Neural cell (in vitro differentiated cells): ENCODE measurements at regions not wholly inside any gene's neighbourhood (a gene's known extent, or its start where the extent isn't known, plus 50 kb on each side); places are given as distances from the start of the nearest gene placed in this dataset.

Experiments used
- CTCF ChIP-seq: fragments of 450-650 bp; IDR thresholded peaks from 2 replicates; pipeline ENCODE4 v1.5.1; 2014; ENCODE audit warnings: antibody characterized with exemption, mild to moderate bottlenecking, moderate library complexity; ENCODE audit not compliant: poor library complexity, severe bottlenecking
- EZH2 ChIP-seq: fragments of 200-600, 300-800 bp; shearing (Covaris generic), sonication (generic); IDR thresholded peaks from 2 replicates; pipeline ENCODE4 v1.6.1; 2014; ENCODE audit warnings: antibody characterized with exemption, low read length, borderline replicate concordance, mild to moderate bottlenecking; ENCODE audit not compliant: insufficient read depth, poor library complexity, severe bottlenecking
- POLR2AphosphoS5 ChIP-seq: IDR thresholded peaks from 2 replicates; pipeline ENCODE4 v1.6.1; 2012
- TF ChIP-seq, protein P1 (sequence below): IDR thresholded peaks from 2 replicates; pipeline ENCODE4 v1.6.1; 2012; ENCODE audit warnings: borderline replicate concordance

DNA sequence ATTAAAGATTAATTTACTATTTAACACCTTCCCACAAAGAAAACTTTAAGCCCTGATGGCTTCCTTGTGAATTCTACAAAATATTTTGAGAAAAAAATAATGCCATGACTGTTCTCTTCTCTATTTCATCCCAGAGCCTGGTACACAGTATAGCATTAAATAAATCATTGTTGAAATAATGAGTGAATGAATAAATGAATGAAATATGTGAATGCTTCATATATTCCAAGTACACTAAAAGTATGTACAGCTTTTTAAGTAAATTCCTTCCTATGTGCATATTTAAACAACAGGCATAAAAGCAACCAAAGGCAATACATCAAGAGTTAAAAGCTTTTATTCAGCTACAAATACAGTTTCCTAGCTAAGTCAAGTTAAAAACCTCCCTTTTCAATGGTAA lies 144.9 kb upstream of the CCDC196 start:
- TF ChIP-seq CTCF: no peak
- no peak for TF ChIP-seq POLR2AphosphoS5
- TF ChIP-seq EZH2: no peak
- TF ChIP-seq, protein P1, sequence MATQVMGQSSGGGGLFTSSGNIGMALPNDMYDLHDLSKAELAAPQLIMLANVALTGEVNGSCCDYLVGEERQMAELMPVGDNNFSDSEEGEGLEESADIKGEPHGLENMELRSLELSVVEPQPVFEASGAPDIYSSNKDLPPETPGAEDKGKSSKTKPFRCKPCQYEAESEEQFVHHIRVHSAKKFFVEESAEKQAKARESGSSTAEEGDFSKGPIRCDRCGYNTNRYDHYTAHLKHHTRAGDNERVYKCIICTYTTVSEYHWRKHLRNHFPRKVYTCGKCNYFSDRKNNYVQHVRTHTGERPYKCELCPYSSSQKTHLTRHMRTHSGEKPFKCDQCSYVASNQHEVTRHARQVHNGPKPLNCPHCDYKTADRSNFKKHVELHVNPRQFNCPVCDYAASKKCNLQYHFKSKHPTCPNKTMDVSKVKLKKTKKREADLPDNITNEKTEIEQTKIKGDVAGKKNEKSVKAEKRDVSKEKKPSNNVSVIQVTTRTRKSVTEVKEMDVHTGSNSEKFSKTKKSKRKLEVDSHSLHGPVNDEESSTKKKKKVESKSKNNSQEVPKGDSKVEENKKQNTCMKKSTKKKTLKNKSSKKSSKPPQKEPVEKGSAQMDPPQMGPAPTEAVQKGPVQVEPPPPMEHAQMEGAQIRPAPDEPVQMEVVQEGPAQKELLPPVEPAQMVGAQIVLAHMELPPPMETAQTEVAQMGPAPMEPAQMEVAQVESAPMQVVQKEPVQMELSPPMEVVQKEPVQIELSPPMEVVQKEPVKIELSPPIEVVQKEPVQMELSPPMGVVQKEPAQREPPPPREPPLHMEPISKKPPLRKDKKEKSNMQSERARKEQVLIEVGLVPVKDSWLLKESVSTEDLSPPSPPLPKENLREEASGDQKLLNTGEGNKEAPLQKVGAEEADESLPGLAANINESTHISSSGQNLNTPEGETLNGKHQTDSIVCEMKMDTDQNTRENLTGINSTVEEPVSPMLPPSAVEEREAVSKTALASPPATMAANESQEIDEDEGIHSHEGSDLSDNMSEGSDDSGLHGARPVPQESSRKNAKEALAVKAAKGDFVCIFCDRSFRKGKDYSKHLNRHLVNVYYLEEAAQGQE: no peak
